GM10266 (cell line): ENCODE measurements at regions not wholly inside any gene's neighbourhood (a gene's known extent, or its start where the extent isn't known, plus 50 kb on each side); places are given as distances from the start of the nearest gene placed in this dataset.

Experiments
- DNase-seq: peaks from one replicate; pipeline ENCODE4 v3.0.0; 2012; ENCODE audit errors: extremely low spot score
- CTCF ChIP-seq: IDR thresholded peaks from 2 replicates; pipeline ENCODE4 v1.5.1; 2012; ENCODE audit warnings: mild to moderate bottlenecking, low read depth; ENCODE audit not compliant: control insufficient read depth, insufficient read depth; ENCODE audit errors: missing control alignments

- TF ChIP-seq CTCF, result peak; percentile 67
- DNase-seq, result peak; percentile 36
Measured at GRCh38 chr10:107814865-107815487, 650.5 kb upstream of the SORCS1 start.

GRCh38 chr10:107813451-107814162 lies 649.1 kb upstream of the SORCS1 start:
- TF ChIP-seq CTCF, result no peak
- DNase-seq, result no peak

GRCh38 chr10:107809889-107810288 lies 645.4 kb upstream of the SORCS1 start:
- TF ChIP-seq CTCF, result no peak
- no peak for DNase-seq

GRCh38 chr10:107807836-107808235 lies 643.3 kb upstream of the SORCS1 start:
- no peak for TF ChIP-seq CTCF
- no peak for DNase-seq

GRCh38 chr10:107806026-107806425 lies 641.5 kb upstream of the SORCS1 start:
- DNase-seq, result no peak
- TF ChIP-seq CTCF, result no peak

GRCh38 chr10:107803546-107803945 lies 639.0 kb upstream of the SORCS1 start:
- no peak for TF ChIP-seq CTCF

GRCh38 chr10:107800061-107800460 lies 635.6 kb upstream of the SORCS1 start:
- DNase-seq, result no peak
- TF ChIP-seq CTCF, result no peak

More at GRCh38 chr10:107803546-107803945, 639.0 kb upstream of the SORCS1 start:
- no peak for DNase-seq
